GM06990 (cell line): ENCODE measurements at regions not wholly inside any gene's neighbourhood (a gene's known extent, or its start where the extent isn't known, plus 50 kb on each side); places are given as distances from the start of the nearest gene placed in this dataset.
"Not testable (repeated sequence)": the region's sequence is repeated elsewhere in the genome, so short reads cannot be mapped to it uniquely, and the experiment has no call there.

ENCODE experiments used
- DNase-seq: peaks from one replicate; pipeline ENCODE4 v3.0.0-alpha.2; 2011; ENCODE audit not compliant: insufficient read length; ENCODE audit errors: extremely low read depth
- H3K27me3 ChIP-seq: replicated peaks from 2 replicates; pipeline ENCODE4 v1.6.0; 2011; ENCODE audit warnings: low read length; ENCODE audit not compliant: control insufficient read depth, insufficient read depth
- H3K36me3 ChIP-seq: 2 replicates; pipeline ENCODE4 v1.5.1; 2011; ENCODE audit warnings: low read length; ENCODE audit not compliant: control insufficient read depth, insufficient read depth
- H3K4me3 ChIP-seq: replicated peaks from 2 replicates; pipeline ENCODE4 v1.5.1; 2011; ENCODE audit warnings: low read depth, mild to moderate bottlenecking, control low read depth, low read length
- CTCF ChIP-seq: IDR thresholded peaks from 2 replicates; pipeline ENCODE4 v1.5.1; 2011; ENCODE audit warnings: low read length, control low read depth, mild to moderate bottlenecking, inconsistent platforms; ENCODE audit not compliant: insufficient read depth, poor library complexity, severe bottlenecking

GRCh38 chrX:80508083-80508482 lies 87.8 kb downstream of the TENT5D start:
- not testable (repeated sequence) for H3K36me3 ChIP-seq, H3K4me3 ChIP-seq, H3K27me3 ChIP-seq, DNase-seq

- no peak for DNase-seq
- Histone ChIP-seq H3K36me3 (no peaks in the 10 kb centered on the region), H3K27me3 (no peaks in the 10 kb centered on the region), H3K4me3 (no peak overlapping the region)
- no peak for TF ChIP-seq CTCF
Observed at GRCh38 chrX:80511969-80512760, 91.9 kb downstream of the TENT5D start.

GRCh38 chrX:80512924-80513323 lies 92.7 kb downstream of the TENT5D start:
- no peak for TF ChIP-seq CTCF
- Histone ChIP-seq H3K27me3 (no peaks in the 10 kb centered on the region), H3K4me3 (no peak overlapping the region)

GRCh38 chrX:80513625-80514024 lies 93.4 kb downstream of the TENT5D start:
- TF ChIP-seq CTCF = no peak
- no peak for DNase-seq
- Histone ChIP-seq H3K36me3 (no peaks in the 10 kb centered on the region), H3K4me3 (no peak overlapping the region), H3K27me3 (no peaks in the 10 kb centered on the region)

More at GRCh38 chrX:80512924-80513323, 92.7 kb downstream of the TENT5D start:
- no peaks in the 10 kb centered on the region for H3K36me3 ChIP-seq
- DNase-seq = no peak

GRCh38 chrX:80537096-80537495 lies 116.8 kb downstream of the TENT5D start:
- no peak for TF ChIP-seq CTCF
- no peaks in the 10 kb centered on the region for H3K36me3 ChIP-seq
- no peak for DNase-seq
- no peak overlapping the region for H3K4me3 ChIP-seq
- no peaks in the 10 kb centered on the region for H3K27me3 ChIP-seq

- H3K4me3 ChIP-seq = no peak overlapping the region
- H3K27me3 ChIP-seq = no peaks in the 10 kb centered on the region
- peak; percentile 20 for TF ChIP-seq CTCF
- no peaks in the 10 kb centered on the region for H3K36me3 ChIP-seq
- no peak for DNase-seq
Observed at GRCh38 chrX:80550722-80551121, 130.5 kb downstream of the TENT5D start.
